Endothelial cell of umbilical vein (primary cell): ENCODE measurements at regions not wholly inside any gene's neighbourhood (a gene's known extent, or its start where the extent isn't known, plus 50 kb on each side); places are given as distances from the start of the nearest gene placed in this dataset.

ENCODE experiments used
- BruUV-seq: library from RNA; stranded (reverse); fragments of 400-500 nt; replicated peaks from 2 replicates; lab custom pipeline; 2021; lab: Mats Ljungman, UMichigan
- CTCF ChIA-PET: fragments of 300-600, 350-600 bp; sonication (Branson Sonifier 250); formaldehyde crosslinking; loops from one replicate; lab custom pipeline; 2021; ENCODE audit warnings: antibody characterized with exemption, inconsistent platforms; lab: Charles Lee
- POLR2A ChIA-PET: fragments of 300-600, 350-600 bp; sonication (Branson Sonifier 250); formaldehyde crosslinking; loops from one replicate; lab custom pipeline; 2021; ENCODE audit warnings: antibody characterized with exemption, inconsistent platforms; lab: Charles Lee
- DNase-seq: peaks from one replicate; pipeline ENCODE4 v3.0.0-alpha.2; 2011; ENCODE audit warnings: low read depth, low spot score
- FAIRE-seq: peaks from 2 replicates; lab custom pipeline; 2011; peaks lifted over from hg19 to GRCh38; lab: Jason Lieb, UNC
- H2AFZ ChIP-seq: 2 replicates; pipeline ENCODE4 v1.6.0; 2012; ENCODE audit warnings: low read depth, low read length, control low read depth, inconsistent platforms
- H3K27ac ChIP-seq: 2 replicates; pipeline ENCODE4 v1.5.1; 2011; ENCODE audit warnings: low read depth, mild to moderate bottlenecking, control low read depth, low read length, moderate library complexity; ENCODE audit not compliant: insufficient read depth
- H3K27me3 ChIP-seq, 2 experiments: 2 replicates each; pipeline versions ENCODE4 v1.6.0 to v1.6.1; 2011; ENCODE audit warnings: low read length in 2 of 2, mixed read lengths in 1 of 2; ENCODE audit not compliant: control insufficient read depth in 2 of 2, insufficient read depth in 2 of 2
- H3K36me3 ChIP-seq, 2 experiments: 2 replicates in 1 of 2; 3 replicates in 1 of 2; pipeline ENCODE4 v1.5.1; 2011; ENCODE audit warnings: low read length in 2 of 2, mild to moderate bottlenecking in 1 of 2, moderate library complexity in 1 of 2; ENCODE audit not compliant: control insufficient read depth in 2 of 2, insufficient read depth in 2 of 2; ENCODE audit errors: extremely low read depth in 1 of 2
- H3K4me1 ChIP-seq: 3 replicates; pipeline ENCODE4 v1.5.1; 2011; ENCODE audit warnings: mild to moderate bottlenecking, low read length; ENCODE audit not compliant: control insufficient read depth, insufficient read depth; ENCODE audit errors: extremely low read depth
- H3K4me2 ChIP-seq: 2 replicates; pipeline ENCODE4 v1.6.1; 2011; ENCODE audit warnings: low read length, control low read depth, mixed read lengths; ENCODE audit not compliant: insufficient read depth
- H3K4me3 ChIP-seq, 3 experiments: fragments of 200-600 bp in 1 of 3; sonication (generic), shearing (Covaris generic) in 1 of 3; replicated peaks in 1 of 3; 2 replicates each; pipeline ENCODE4 v1.5.1; 2011 to 2016; ENCODE audit warnings: control low read depth in 3 of 3, low read length in 3 of 3, mild to moderate bottlenecking in 2 of 3, inconsistent platforms in 1 of 3, low read depth in 1 of 3, moderate library complexity in 1 of 3; ENCODE audit not compliant: insufficient read depth in 1 of 3
- H3K79me2 ChIP-seq: 2 replicates; pipeline ENCODE4 v1.6.0; 2012; ENCODE audit warnings: low read length, inconsistent platforms; ENCODE audit not compliant: control insufficient read depth, insufficient read depth
- H3K9ac ChIP-seq: replicated peaks from 2 replicates; pipeline ENCODE3; 2011; ENCODE audit warnings: low read length, control low read depth; ENCODE audit not compliant: insufficient read depth; ENCODE audit errors: extremely low read depth
- H3K9me1 ChIP-seq: replicated peaks from 3 replicates; pipeline ENCODE4 v1.6.0; 2011; ENCODE audit warnings: mild to moderate bottlenecking, low read length; ENCODE audit not compliant: control insufficient read depth, insufficient read depth; ENCODE audit errors: extremely low read depth
- H3K9me3 ChIP-seq: replicated peaks from 2 replicates; pipeline ENCODE4 v1.5.1; 2012; ENCODE audit warnings: low read length, inconsistent platforms; ENCODE audit not compliant: control insufficient read depth, insufficient read depth
- H4K20me1 ChIP-seq: replicated peaks from 2 replicates; pipeline ENCODE3; 2011; ENCODE audit warnings: mild to moderate bottlenecking, low read length; ENCODE audit not compliant: control insufficient read depth, insufficient read depth; ENCODE audit errors: extremely low read depth
- EZH2 ChIP-seq: IDR thresholded peaks from 2 replicates; pipeline ENCODE4 v1.6.1; 2012; ENCODE audit warnings: borderline replicate concordance, low read depth, mild to moderate bottlenecking, moderate library complexity, low read length, inconsistent platforms; ENCODE audit not compliant: severe bottlenecking
- FOS ChIP-seq: IDR thresholded peaks from 2 replicates; pipeline ENCODE4 v1.6.1; 2011; ENCODE audit warnings: mild to moderate bottlenecking, low read length, moderate library complexity, borderline replicate concordance; ENCODE audit not compliant: insufficient read depth
- GATA2 ChIP-seq: IDR thresholded peaks from 2 replicates; pipeline ENCODE4 v1.7.0; 2011; ENCODE audit warnings: low read depth, mild to moderate bottlenecking, moderate library complexity, mixed read lengths, low read length; ENCODE audit not compliant: insufficient read length, insufficient read depth
- JUN ChIP-seq: IDR thresholded peaks from 2 replicates; pipeline ENCODE4 v1.6.1; 2011; ENCODE audit warnings: borderline replicate concordance, low read depth; ENCODE audit not compliant: insufficient read length, insufficient read depth
- MYC ChIP-seq: IDR thresholded peaks from one replicate; pipeline ENCODE4 v1.6.1; 2011; ENCODE audit warnings: mild to moderate bottlenecking, low read depth, low read length
- POLR2A ChIP-seq: IDR thresholded peaks from 2 replicates; pipeline ENCODE4 v1.6.1; 2012; ENCODE audit warnings: low read depth, mild to moderate bottlenecking, control low read depth, low read length
- POLR2AphosphoS5 ChIP-seq: IDR thresholded peaks from 2 replicates; pipeline ENCODE4 v1.6.1; 2012; ENCODE audit warnings: low read depth, mild to moderate bottlenecking, control low read depth, low read length, moderate library complexity; ENCODE audit not compliant: insufficient read depth
- dilution Hi-C: fragments of 300-500 bp; cut with MboI; formaldehyde crosslinking; loops from one replicate; pipeline ENCODE4 v1.15.0; 2019; ENCODE audit warnings: low sequenced_read_pairs; ENCODE audit not compliant: extremely low pct_ligation_motif_present
- intact Hi-C: fragments of 100-400 bp; cut with micrococcal nuclease; formaldehyde crosslinking; loops from one replicate; pipeline ENCODE4 v1.10.0; 2022
- TF ChIP-seq, protein P1 (sequence below), 2 donors: IDR thresholded peaks; 1 replicate in 1 of 2; 2 replicates in 1 of 2; pipeline ENCODE4 v1.5.1; 2011; ENCODE audit warnings: low read length in 2 of 2, mild to moderate bottlenecking in 2 of 2, moderate library complexity in 2 of 2, control low read depth in 1 of 2, inconsistent platforms in 1 of 2, low read depth in 1 of 2; ENCODE audit not compliant: insufficient read depth in 1 of 2; ENCODE audit errors: extremely low read depth in 1 of 2
- TF ChIP-seq, protein P2 (sequence below): IDR thresholded peaks from 2 replicates; pipeline ENCODE4 v1.6.1; 2011; ENCODE audit not compliant: insufficient read depth, insufficient read length

DNA sequence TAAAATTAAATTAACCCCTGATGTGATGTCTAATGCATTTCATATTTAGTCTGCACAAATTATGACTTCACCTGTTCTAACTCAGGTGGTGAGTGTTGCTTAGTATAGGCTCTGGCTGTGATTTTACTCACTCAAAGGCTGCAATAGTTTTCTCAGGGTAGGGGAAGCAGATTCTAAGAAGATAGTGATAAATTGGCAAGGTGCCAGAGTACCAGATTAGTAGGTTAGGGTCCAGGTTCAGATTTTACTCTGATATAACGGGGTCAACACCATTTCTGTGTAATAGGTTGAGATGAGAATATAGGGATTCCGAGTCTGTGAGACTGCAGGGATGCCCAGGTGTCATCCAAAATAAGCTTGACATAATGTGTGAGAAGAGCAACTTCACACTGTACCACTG lies 1049.6 kb downstream of the STIM2 start:
- CTCF ChIA-PET: no interaction called here
- no peak overlapping the region for H3K27ac ChIP-seq
- no peaks in the 10 kb centered on the region for H3K9me3 ChIP-seq
- TF ChIP-seq POLR2AphosphoS5 (no peak), EZH2 (no peak), FOS (no peak), MYC (no peak), GATA2 (no peak), POLR2A (no peak), JUN (no peak)
- TF ChIP-seq, protein P1, sequence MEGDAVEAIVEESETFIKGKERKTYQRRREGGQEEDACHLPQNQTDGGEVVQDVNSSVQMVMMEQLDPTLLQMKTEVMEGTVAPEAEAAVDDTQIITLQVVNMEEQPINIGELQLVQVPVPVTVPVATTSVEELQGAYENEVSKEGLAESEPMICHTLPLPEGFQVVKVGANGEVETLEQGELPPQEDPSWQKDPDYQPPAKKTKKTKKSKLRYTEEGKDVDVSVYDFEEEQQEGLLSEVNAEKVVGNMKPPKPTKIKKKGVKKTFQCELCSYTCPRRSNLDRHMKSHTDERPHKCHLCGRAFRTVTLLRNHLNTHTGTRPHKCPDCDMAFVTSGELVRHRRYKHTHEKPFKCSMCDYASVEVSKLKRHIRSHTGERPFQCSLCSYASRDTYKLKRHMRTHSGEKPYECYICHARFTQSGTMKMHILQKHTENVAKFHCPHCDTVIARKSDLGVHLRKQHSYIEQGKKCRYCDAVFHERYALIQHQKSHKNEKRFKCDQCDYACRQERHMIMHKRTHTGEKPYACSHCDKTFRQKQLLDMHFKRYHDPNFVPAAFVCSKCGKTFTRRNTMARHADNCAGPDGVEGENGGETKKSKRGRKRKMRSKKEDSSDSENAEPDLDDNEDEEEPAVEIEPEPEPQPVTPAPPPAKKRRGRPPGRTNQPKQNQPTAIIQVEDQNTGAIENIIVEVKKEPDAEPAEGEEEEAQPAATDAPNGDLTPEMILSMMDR (IDR thresholded peaks at IDR 0.05; ENCODE audit: extremely low read depth in 1 of 2, insufficient read depth in 1 of 2, low read depth in 1 of 2, low read length in 2 of 2): no peak
- TF ChIP-seq, protein P2, sequence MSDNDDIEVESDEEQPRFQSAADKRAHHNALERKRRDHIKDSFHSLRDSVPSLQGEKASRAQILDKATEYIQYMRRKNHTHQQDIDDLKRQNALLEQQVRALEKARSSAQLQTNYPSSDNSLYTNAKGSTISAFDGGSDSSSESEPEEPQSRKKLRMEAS: no peak
- no peak overlapping the region for H3K4me2 ChIP-seq
- no peaks in the 10 kb centered on the region for H3K27me3 ChIP-seq
- H3K36me3 ChIP-seq: no peaks in the 10 kb centered on the region
- H3K4me1 ChIP-seq: no peaks in the 10 kb centered on the region
- BruUV-seq: no TSS peak
- H3K79me2 ChIP-seq: no peaks in the 10 kb centered on the region
- no peak overlapping the region for H3K9ac ChIP-seq
- POLR2A ChIA-PET: no interaction called here
- H3K9me1 ChIP-seq: no peaks in the 10 kb centered on the region
- FAIRE-seq: no peak
- H2AFZ ChIP-seq: no peak overlapping the region
- dilution Hi-C loops (no loop called here), intact Hi-C loops (no loop called here)
- no peaks in the 10 kb centered on the region for H4K20me1 ChIP-seq
- no peak overlapping the region for H3K4me3 ChIP-seq
- no peak for DNase-seq
